Ishikawa (cell line): ENCODE measurements at regions not wholly inside any gene's neighbourhood (a gene's known extent, or its start where the extent isn't known, plus 50 kb on each side); places are given as distances from the start of the nearest gene placed in this dataset.

Experiments
- CEBPB ChIP-seq: IDR thresholded peaks from 2 replicates; pipeline ENCODE4 v1.6.1; 2012
- EP300 ChIP-seq: IDR thresholded peaks from 2 replicates; pipeline ENCODE4 v1.6.1; 2012; ENCODE audit warnings: borderline replicate concordance
- FOXM1 ChIP-seq: IDR thresholded peaks from 2 replicates; pipeline ENCODE4 v1.6.1; 2012; ENCODE audit warnings: low read depth, borderline replicate concordance
- RAD21 ChIP-seq: IDR thresholded peaks from 2 replicates; pipeline ENCODE4 v1.6.1; 2012; ENCODE audit warnings: low read depth
- TAF1 ChIP-seq: IDR thresholded peaks from 2 replicates; pipeline ENCODE4 v1.6.1; 2012; ENCODE audit warnings: low read depth, mild to moderate bottlenecking
- TCF12 ChIP-seq: IDR thresholded peaks from 2 replicates; pipeline ENCODE4 v1.6.1; 2012; ENCODE audit warnings: low read depth
- TEAD4 ChIP-seq: IDR thresholded peaks from 2 replicates; pipeline ENCODE4 v1.6.1; 2012
- ZBTB7A ChIP-seq: IDR thresholded peaks from 2 replicates; pipeline ENCODE4 v1.6.1; 2012; ENCODE audit warnings: low read depth
- TF ChIP-seq, protein P1 (sequence below): IDR thresholded peaks from 2 replicates; pipeline ENCODE4 v1.6.1; 2012

DNA sequence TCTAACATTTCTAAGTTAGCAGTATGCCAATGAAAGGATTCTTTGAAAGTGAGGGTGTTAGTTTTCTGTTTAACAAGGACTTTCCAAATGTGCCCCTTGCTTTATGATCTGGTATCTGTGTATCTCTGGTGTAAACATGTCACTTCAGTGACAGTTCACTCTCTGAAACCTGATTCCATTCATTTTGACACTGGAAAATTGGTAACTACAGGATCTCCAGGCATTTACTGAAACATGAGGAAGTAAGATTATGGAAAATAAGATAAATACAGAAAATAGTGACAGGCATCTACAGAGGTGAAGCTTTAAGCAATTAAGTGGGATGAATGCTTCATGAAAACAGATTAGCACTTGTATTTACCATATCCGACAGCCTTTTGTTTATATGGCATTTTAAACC, 101.6 kb upstream of the MYO16 start:
- TF ChIP-seq EP300 = no peak
- TF ChIP-seq CEBPB = no peak
- TF ChIP-seq TEAD4 = no peak
- TF ChIP-seq ZBTB7A = no peak
- TF ChIP-seq, protein P1, sequence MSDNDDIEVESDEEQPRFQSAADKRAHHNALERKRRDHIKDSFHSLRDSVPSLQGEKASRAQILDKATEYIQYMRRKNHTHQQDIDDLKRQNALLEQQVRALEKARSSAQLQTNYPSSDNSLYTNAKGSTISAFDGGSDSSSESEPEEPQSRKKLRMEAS = no peak
- no peak for TF ChIP-seq TCF12
- TF ChIP-seq RAD21 = no peak
- TF ChIP-seq FOXM1 = no peak
- no peak for TF ChIP-seq TAF1
